LNCaP clone FGC (cell line): ENCODE measurements at regions not wholly inside any gene's neighbourhood (a gene's known extent, or its start where the extent isn't known, plus 50 kb on each side); places are given as distances from the start of the nearest gene placed in this dataset.
A peak's percentile ranks its signal among the peaks of the same experiment; 100 is the strongest.

ENCODE experiments used
- DNase-seq: peaks from one replicate; pipeline ENCODE4 v3.0.0-alpha.2; 2011; ENCODE audit warnings: low read depth
- H3K4me3 ChIP-seq: 2 replicates; pipeline ENCODE4 v1.5.1; 2011; ENCODE audit warnings: mild to moderate bottlenecking, low read depth, low read length, control low read depth
- TF ChIP-seq, protein P1 (sequence below): IDR thresholded peaks from 2 replicates; pipeline ENCODE4 v1.5.1; 2012; ENCODE audit warnings: mild to moderate bottlenecking; ENCODE audit not compliant: control insufficient read depth, insufficient read depth; ENCODE audit errors: extremely low read depth

DNA sequence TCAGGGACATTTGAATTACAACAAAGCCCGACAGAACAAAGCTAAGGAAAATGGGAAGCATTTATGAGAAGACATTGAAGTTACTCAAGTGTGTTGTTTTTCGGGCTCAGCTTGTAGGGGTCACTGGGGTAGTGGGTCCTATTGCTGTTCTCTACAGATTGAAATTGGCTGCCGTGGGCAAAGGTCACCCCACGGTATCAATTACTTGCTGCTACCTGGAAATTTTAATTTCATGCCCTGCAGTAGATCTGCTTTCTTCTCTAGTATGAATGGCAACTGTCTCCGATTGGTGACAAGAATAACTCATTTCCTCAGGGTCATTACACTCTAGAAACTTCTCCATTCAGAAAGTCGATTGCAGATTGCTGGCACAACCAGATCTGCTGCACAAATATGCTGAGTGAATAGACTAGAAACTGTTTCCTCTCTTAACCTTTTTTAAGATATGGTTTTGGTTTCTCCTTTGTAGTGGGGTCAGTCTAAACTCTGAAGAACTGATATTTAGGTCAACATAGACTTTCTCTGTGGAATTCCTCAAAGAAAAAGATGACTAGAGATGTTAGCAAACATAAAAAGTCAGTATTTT, 454.1 kb downstream of the ARHGEF28 start:
- no peak overlapping the region for H3K4me3 ChIP-seq
- DNase-seq, result no peak
- TF ChIP-seq, protein P1, sequence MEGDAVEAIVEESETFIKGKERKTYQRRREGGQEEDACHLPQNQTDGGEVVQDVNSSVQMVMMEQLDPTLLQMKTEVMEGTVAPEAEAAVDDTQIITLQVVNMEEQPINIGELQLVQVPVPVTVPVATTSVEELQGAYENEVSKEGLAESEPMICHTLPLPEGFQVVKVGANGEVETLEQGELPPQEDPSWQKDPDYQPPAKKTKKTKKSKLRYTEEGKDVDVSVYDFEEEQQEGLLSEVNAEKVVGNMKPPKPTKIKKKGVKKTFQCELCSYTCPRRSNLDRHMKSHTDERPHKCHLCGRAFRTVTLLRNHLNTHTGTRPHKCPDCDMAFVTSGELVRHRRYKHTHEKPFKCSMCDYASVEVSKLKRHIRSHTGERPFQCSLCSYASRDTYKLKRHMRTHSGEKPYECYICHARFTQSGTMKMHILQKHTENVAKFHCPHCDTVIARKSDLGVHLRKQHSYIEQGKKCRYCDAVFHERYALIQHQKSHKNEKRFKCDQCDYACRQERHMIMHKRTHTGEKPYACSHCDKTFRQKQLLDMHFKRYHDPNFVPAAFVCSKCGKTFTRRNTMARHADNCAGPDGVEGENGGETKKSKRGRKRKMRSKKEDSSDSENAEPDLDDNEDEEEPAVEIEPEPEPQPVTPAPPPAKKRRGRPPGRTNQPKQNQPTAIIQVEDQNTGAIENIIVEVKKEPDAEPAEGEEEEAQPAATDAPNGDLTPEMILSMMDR, result no peak

- TF ChIP-seq, protein P1, result no peak
- peak; percentile 87 for DNase-seq
- no peak overlapping the region for H3K4me3 ChIP-seq
These were observed 449.8 kb downstream of the ARHGEF28 start for GRCh38 chr5:74075501-74076484.

- H3K4me3 ChIP-seq, result no peak overlapping the region
- TF ChIP-seq, protein P1, result no peak
- DNase-seq, result no peak
These were observed 448.1 kb downstream of the ARHGEF28 start for GRCh38 chr5:74074111-74074510.

DNA sequence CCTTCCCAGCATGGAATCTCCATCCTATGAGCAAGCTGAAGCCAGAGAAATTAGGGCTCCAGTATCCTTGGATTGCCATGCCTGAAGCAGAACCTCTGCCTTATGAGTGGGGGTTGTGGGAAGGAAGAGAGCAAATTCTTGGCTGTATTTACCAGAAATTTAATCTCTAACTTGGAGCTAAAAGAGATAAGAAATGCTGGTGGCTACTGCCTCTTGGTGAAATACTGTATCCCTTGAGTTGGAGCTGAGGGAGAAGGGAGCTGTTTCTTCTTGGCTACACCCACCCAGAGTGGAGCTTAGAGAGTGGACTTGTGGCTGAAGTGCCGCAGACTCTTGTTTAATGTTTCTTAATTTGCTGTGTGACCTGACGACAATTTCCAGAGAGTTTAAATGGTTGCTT, 447.3 kb downstream of the ARHGEF28 start:
- DNase-seq, result no peak
- no peak overlapping the region for H3K4me3 ChIP-seq
- TF ChIP-seq, protein P1, result no peak

- no peak for DNase-seq
- H3K4me3 ChIP-seq, result no peak overlapping the region
- TF ChIP-seq, protein P1, result no peak
These were observed 446.6 kb downstream of the ARHGEF28 start for GRCh38 chr5:74072646-74073045.

- DNase-seq, result no peak
- TF ChIP-seq, protein P1, result no peak
- H3K4me3 ChIP-seq, result no peak overlapping the region
These were observed 444.8 kb downstream of the ARHGEF28 start for GRCh38 chr5:74070766-74071165.

GRCh38 chr5:74069741-74070140, 443.7 kb downstream of the ARHGEF28 start:
- no peak overlapping the region for H3K4me3 ChIP-seq
- no peak for DNase-seq
- TF ChIP-seq, protein P1, result no peak
